Cardiac muscle cell (in vitro differentiated cells and primary cell): ENCODE measurements at regions not wholly inside any gene's neighbourhood (a gene's known extent, or its start where the extent isn't known, plus 50 kb on each side); places are given as distances from the start of the nearest gene placed in this dataset.
A peak's percentile ranks its signal among the peaks of the same experiment; 100 is the strongest.

ENCODE experiments used
- DNase-seq, 2 donors: peaks; one replicate each; pipeline versions ENCODE4 v3.0.0 to v3.0.0-alpha.2; 2010 to 2017; ENCODE audit warnings: low read depth in 1 of 2, low spot score in 1 of 2
- H3K27ac ChIP-seq: fragments of 200-600 bp; sonication (generic); 2 replicates; pipeline ENCODE4 v1.5.1; 2016
- H3K27me3 ChIP-seq: fragments of 200-600 bp; sonication (generic); 2 replicates; pipeline ENCODE4 v1.6.0; 2016; ENCODE audit warnings: control low read depth
- H3K36me3 ChIP-seq: fragments of 200-600 bp; sonication (generic); 2 replicates; pipeline ENCODE4 v1.5.1; 2016; ENCODE audit warnings: control low read depth
- H3K4me1 ChIP-seq: fragments of 200-600 bp; sonication (generic); 2 replicates; pipeline ENCODE4 v1.8.1; 2017; ENCODE audit warnings: low read depth, mild to moderate bottlenecking, mixed run types
- H3K4me3 ChIP-seq: fragments of 200-600 bp; sonication (generic); 2 replicates; pipeline ENCODE4 v1.5.1; 2016; ENCODE audit warnings: mild to moderate bottlenecking
- H3K9me3 ChIP-seq: fragments of 200-600 bp; sonication (generic); 2 replicates; pipeline ENCODE4 v1.5.1; 2017; ENCODE audit warnings: low read depth, mild to moderate bottlenecking, control low read depth
- TF ChIP-seq, protein P1 (sequence below): IDR thresholded peaks from 2 replicates; pipeline ENCODE4 v1.5.1; 2012; ENCODE audit warnings: low read depth, mild to moderate bottlenecking, low read length

DNA sequence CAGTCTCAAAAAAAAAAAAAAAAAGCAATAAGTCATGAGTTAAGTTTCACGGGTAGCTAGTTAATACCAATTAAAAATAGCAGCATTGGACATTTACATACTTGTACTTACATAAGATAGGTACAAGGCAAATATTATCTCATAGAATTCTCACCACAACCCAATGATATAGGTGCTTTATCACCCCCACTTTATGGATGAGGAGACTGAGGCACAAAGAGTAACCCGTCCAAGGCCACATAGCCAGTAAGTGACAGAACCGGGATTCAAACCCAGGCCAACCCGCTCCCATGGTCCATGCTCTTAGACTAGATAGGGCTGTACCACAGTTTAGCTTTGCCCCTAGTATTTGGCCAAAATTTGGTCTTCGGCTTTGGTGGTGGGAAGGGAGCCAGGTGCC is 132.5 kb upstream of the SLC45A1 start:
- no peak overlapping the region for H3K4me3 ChIP-seq
- TF ChIP-seq, protein P1, sequence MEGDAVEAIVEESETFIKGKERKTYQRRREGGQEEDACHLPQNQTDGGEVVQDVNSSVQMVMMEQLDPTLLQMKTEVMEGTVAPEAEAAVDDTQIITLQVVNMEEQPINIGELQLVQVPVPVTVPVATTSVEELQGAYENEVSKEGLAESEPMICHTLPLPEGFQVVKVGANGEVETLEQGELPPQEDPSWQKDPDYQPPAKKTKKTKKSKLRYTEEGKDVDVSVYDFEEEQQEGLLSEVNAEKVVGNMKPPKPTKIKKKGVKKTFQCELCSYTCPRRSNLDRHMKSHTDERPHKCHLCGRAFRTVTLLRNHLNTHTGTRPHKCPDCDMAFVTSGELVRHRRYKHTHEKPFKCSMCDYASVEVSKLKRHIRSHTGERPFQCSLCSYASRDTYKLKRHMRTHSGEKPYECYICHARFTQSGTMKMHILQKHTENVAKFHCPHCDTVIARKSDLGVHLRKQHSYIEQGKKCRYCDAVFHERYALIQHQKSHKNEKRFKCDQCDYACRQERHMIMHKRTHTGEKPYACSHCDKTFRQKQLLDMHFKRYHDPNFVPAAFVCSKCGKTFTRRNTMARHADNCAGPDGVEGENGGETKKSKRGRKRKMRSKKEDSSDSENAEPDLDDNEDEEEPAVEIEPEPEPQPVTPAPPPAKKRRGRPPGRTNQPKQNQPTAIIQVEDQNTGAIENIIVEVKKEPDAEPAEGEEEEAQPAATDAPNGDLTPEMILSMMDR, result no peak
- H3K27me3 ChIP-seq, result no peaks in the 10 kb centered on the region

DNA sequence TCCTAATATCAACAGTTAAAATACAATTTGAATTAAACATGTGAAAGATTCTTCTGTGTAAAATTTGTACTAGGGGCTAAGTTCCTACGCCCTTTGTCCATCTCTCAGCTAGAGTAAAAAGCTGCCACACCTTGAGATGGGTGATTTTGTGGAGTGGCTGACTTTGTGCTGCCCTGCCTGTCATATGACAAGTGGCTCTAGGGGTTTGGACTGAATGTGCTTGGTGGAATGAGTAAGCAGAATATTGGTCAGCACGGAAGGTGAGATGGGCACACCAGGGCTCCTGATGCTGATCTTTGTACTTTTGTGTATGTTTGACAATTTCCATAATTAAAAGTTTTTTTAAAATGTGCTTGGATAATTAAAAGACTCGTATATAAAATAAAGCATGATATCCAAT is 133.6 kb upstream of the SLC45A1 start:
- Histone ChIP-seq H3K9me3 (no peaks in the 10 kb centered on the region), H3K4me3 (no peak overlapping the region), H3K36me3 (no peaks in the 10 kb centered on the region), H3K27me3 (no peaks in the 10 kb centered on the region), H3K27ac (no peak overlapping the region), H3K4me1 (no peaks in the 10 kb centered on the region)
- no peak for DNase-seq
- TF ChIP-seq, protein P1, result no peak

More for the DNA sequence above, 132.5 kb upstream of the SLC45A1 start:
- DNase-seq, result no peak
- Histone ChIP-seq H3K9me3 (no peaks in the 10 kb centered on the region), H3K27ac (no peak overlapping the region), H3K36me3 (no peaks in the 10 kb centered on the region), H3K4me1 (no peaks in the 10 kb centered on the region)

DNA sequence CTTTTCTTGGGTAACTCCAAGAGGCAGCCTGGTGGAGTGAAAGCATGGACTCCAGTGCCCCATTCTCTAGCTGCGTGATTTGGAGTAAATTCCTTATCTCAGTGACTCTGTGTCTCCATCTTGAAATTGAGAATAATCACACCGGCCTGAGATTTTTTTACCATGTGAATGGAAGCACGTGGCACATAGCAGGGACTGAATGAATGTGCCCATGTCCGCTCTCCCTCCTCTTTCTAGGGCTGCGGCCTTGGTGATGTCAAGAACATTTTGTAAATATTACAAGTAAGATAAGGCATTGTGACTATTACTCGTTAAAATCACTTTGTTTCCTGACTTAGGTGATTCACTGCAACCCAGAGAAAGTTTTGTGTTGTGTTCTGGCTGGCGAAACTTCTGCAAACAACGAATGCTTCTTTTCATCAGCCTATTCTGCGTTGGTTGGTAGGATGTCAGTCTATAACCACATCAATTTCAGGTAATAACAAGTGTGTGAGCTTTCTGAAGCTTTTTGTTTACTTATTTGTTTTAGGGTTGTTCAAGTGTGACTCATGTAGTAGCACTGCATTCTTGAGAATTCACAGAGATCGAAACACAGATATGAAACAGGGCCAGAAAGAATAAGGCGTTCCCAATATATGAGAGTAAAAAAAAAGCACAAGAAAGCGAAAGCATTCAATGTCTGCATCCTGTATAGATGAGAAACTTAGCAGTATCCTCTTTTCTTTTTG is 135.7 kb upstream of the SLC45A1 start:
- Histone ChIP-seq H3K27me3 (no peaks in the 10 kb centered on the region), H3K4me1 (no peaks in the 10 kb centered on the region), H3K27ac (no peak overlapping the region), H3K36me3 (no peaks in the 10 kb centered on the region), H3K4me3 (no peak overlapping the region), H3K9me3 (no peaks in the 10 kb centered on the region)
- DNase-seq, result peak in 1 of 2 donors; percentile 92
- TF ChIP-seq, protein P1, result no peak

DNA sequence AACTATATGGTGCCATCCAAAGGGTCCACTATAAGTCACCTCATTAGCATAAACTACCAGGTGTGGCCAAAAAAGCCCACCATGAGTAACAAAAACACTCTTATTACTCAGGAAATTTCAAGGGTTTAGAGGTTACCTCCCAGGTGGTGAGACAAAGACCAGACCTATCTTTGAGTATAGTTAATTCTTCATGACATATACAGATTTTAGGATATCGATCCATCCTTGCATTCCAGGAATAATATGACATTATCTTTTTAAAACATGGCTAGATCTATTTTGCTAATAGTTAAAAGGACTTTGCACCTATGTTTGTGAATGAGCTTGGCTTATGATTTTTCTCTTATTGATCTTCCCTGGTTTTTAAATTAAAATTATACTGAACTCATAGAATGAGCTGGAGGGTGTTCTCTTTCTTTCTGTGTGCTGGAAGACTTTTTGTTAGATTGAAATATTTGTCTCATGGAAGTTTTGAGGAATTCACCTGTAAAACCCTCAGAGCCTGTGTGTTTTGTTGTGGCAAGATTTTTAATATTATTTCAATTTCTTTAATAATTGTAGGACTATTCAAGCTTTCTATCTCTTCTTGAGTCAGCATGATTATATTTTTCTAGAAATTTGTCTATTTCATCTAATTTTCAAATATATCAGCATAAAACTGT is 138.7 kb upstream of the SLC45A1 start:
- Histone ChIP-seq H3K27ac (no peak overlapping the region), H3K4me3 (no peak overlapping the region), H3K4me1 (no peaks in the 10 kb centered on the region), H3K9me3 (no peaks in the 10 kb centered on the region), H3K36me3 (no peaks in the 10 kb centered on the region), H3K27me3 (no peaks in the 10 kb centered on the region)
- no peak for DNase-seq
- TF ChIP-seq, protein P1, result no peak

DNA sequence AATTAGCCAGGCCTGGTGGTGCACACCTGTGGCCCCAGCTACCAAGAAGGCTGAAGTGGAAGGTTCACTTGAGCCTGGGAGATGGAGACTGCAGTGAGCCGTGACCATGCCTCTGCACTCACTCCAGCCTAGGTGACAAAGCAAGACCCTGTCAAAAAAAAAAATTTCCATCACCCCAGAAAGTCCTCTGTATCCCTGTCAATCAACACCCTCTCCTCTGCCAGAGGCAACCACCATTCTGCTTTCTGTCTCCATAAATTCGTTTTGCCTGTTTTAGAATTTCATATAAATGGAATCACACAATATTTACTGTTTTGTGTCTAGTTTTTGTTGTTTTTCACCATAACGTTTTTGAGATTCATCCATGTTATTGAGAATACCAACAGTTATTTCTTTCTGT is 141.6 kb upstream of the SLC45A1 start:
- TF ChIP-seq, protein P1, result no peak
- Histone ChIP-seq H3K9me3 (no peaks in the 10 kb centered on the region), H3K4me1 (no peaks in the 10 kb centered on the region), H3K27ac (no peak overlapping the region), H3K27me3 (no peaks in the 10 kb centered on the region), H3K36me3 (no peaks in the 10 kb centered on the region), H3K4me3 (no peak overlapping the region)
- no peak for DNase-seq
